ENCODE measurements at regions not wholly inside any gene's neighbourhood (a gene's known extent, or its start where the extent isn't known, plus 50 kb on each side); places are given as distances from the start of the nearest gene placed in this dataset.

- TF ChIP-seq, protein P1, sequence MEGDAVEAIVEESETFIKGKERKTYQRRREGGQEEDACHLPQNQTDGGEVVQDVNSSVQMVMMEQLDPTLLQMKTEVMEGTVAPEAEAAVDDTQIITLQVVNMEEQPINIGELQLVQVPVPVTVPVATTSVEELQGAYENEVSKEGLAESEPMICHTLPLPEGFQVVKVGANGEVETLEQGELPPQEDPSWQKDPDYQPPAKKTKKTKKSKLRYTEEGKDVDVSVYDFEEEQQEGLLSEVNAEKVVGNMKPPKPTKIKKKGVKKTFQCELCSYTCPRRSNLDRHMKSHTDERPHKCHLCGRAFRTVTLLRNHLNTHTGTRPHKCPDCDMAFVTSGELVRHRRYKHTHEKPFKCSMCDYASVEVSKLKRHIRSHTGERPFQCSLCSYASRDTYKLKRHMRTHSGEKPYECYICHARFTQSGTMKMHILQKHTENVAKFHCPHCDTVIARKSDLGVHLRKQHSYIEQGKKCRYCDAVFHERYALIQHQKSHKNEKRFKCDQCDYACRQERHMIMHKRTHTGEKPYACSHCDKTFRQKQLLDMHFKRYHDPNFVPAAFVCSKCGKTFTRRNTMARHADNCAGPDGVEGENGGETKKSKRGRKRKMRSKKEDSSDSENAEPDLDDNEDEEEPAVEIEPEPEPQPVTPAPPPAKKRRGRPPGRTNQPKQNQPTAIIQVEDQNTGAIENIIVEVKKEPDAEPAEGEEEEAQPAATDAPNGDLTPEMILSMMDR (IDR thresholded peaks at IDR 0.05), result no peak
- no peak for TF ChIP-seq EZH2 (IDR thresholded peaks at IDR 0.05; ENCODE audit: borderline replicate concordance, insufficient read depth, low read depth, low read length, poor library complexity, severe bottlenecking)
Observed at GRCh38 chr2:217706095-217706494, 296.7 kb downstream of the TNS1 start.
